ENCODE measurements at regions not wholly inside any gene's neighbourhood (a gene's known extent, or its start where the extent isn't known, plus 50 kb on each side); places are given as distances from the start of the nearest gene placed in this dataset.

GRCh38 chr7:84536271-84536870, 341.8 kb upstream of the SEMA3A start:
- TF ChIP-seq CTCF (IDR thresholded peaks at IDR 0.05) (no peak), POLR2A (IDR thresholded peaks at IDR 0.05; ENCODE audit: low read length) (no peak), PHF8 (IDR thresholded peaks at IDR 0.05; ENCODE audit: borderline replicate concordance, low read depth) (no peak), NPAS2 (CRISPR knock-in tag; IDR thresholded peaks at IDR 0.05; ENCODE audit: borderline replicate concordance) (no peak), MAX (IDR thresholded peaks at IDR 0.05) (peak; percentile 81), ELK1 (IDR thresholded peaks at IDR 0.05; ENCODE audit: low read depth, low read length) (no peak), JUN (IDR thresholded peaks at IDR 0.05) (peak; percentile 71 to 85; a peak in 2 of 5 replicates), NR3C1 (IDR thresholded peaks at IDR 0.05) (no peak), PBX3 (IDR thresholded peaks at IDR 0.05) (peak; percentile 74; the same call in 1 of the 2 replicates), NFE2L2 (conservative IDR thresholded peaks at IDR 0.05; ENCODE audit: low read length) (no peak), USF2 (IDR thresholded peaks at IDR 0.05) (no peak), EP300 (IDR thresholded peaks at IDR 0.05) (peak; percentile 72 to 73; a peak in 3 of 5 replicates), EHMT2 (IDR thresholded peaks at IDR 0.05; ENCODE audit: low read depth) (no peak), CEBPB (IDR thresholded peaks at IDR 0.05) (peak in 1 of 2 experiments; percentile 54; a peak in 2 of 4 replicates)
